Spleen (tissue), 11 donors: ENCODE measurements at regions not wholly inside any gene's neighbourhood (a gene's known extent, or its start where the extent isn't known, plus 50 kb on each side); places are given as distances from the start of the nearest gene placed in this dataset.
A peak's percentile ranks its signal among the peaks of the same experiment; 100 is the strongest.
"Not testable (repeated sequence)": the region's sequence is repeated elsewhere in the genome, so short reads cannot be mapped to it uniquely, and the experiment has no call there.

ENCODE experiments used
- DNase-seq: peaks from one replicate; pipeline ENCODE4 v3.0.0-alpha.2; 2020
- H3K27ac ChIP-seq, 8 donors: fragments of 200-600 bp; sonication (generic) in 7 of 8; 1 replicate in 4 of 8; 2 replicates in 4 of 8; pipeline versions ENCODE4 v1.5.0 to v1.8.0; 2016 to 2021; ENCODE audit warnings: inconsistent platforms in 4 of 8, mild to moderate bottlenecking in 4 of 8, moderate library complexity in 1 of 8
- H3K27me3 ChIP-seq, 7 donors: fragments of 200-600 bp; sonication (generic) in 6 of 7; replicated peaks in 1 of 7; 1 replicate in 4 of 7; 2 replicates in 3 of 7; pipeline versions ENCODE4 v1.5.0 to v1.8.0; 2016 to 2021; ENCODE audit warnings: inconsistent platforms in 3 of 7, mild to moderate bottlenecking in 1 of 7
- H3K36me3 ChIP-seq, 6 donors: fragments of 200-600 bp; sonication (generic) in 5 of 6; 1 replicate in 4 of 6; 2 replicates in 2 of 6; pipeline versions ENCODE4 v1.5.0 to v1.8.0; 2016 to 2021; ENCODE audit warnings: inconsistent platforms in 2 of 6
- H3K4me1 ChIP-seq, 6 donors: fragments of 200-600 bp; sonication (generic) in 5 of 6; 1 replicate in 3 of 6; 2 replicates in 3 of 6; pipeline versions ENCODE4 v1.5.0 to v1.8.0; 2016 to 2021; ENCODE audit warnings: inconsistent platforms in 3 of 6
- H3K4me3 ChIP-seq, 8 donors: fragments of 200-600 bp; sonication (generic) in 7 of 8; 1 replicate in 4 of 8; 2 replicates in 4 of 8; pipeline versions ENCODE4 v1.5.0 to v1.8.0; 2016 to 2021; ENCODE audit warnings: inconsistent platforms in 4 of 8, mild to moderate bottlenecking in 4 of 8, moderate library complexity in 2 of 8
- H3K9me3 ChIP-seq, 8 donors: fragments of 200-600 bp; sonication (generic) in 7 of 8; 1 replicate in 4 of 8; 2 replicates in 4 of 8; pipeline versions ENCODE4 v1.5.0 to v1.8.0; 2016 to 2021; ENCODE audit warnings: inconsistent platforms in 4 of 8
- CTCF ChIP-seq, 11 experiments: fragments of 200-600 bp in 7 of 11; fragments of 450-650 bp in 4 of 11; sonication (generic) in 4 of 11; IDR thresholded peaks in 8 of 11; conservative IDR thresholded peaks in 3 of 11; 1 replicate in 7 of 11; 2 replicates in 4 of 11; pipeline versions ENCODE4 v1.4.0 to v1.8.0; 2016 to 2021; ENCODE audit warnings: antibody characterized with exemption in 11 of 11, inconsistent platforms in 4 of 11, mild to moderate bottlenecking in 1 of 11
- POLR2A ChIP-seq, 3 donors: fragments of 450-650 bp; IDR thresholded peaks; one replicate each; pipeline ENCODE4 v1.5.1; 2017; ENCODE audit warnings: antibody characterized with exemption in 3 of 3, mild to moderate bottlenecking in 1 of 3
- POLR2AphosphoS5 ChIP-seq, 3 donors: sonication (generic); formaldehyde crosslinking; IDR thresholded peaks; one replicate each; pipeline ENCODE4 v1.5.1; 2017; ENCODE audit warnings: antibody characterized with exemption in 3 of 3
- WGBS, 5 donors: extraction: QIAGEN DNeasy Blood & Tissue Kit in 3 of 5; methylation state at CpG; one replicate each; pipeline versions ENCODE4 v1.1.5 to v1.1.7; 2013 to 2018; 5-methylcytosine and 5-hydroxymethylcytosine counted together
- intact Hi-C: fragments of 100-400 bp; cut with DNase I; formaldehyde crosslinking; loops from one replicate; pipeline ENCODE4 v1.15.0; 2023; ENCODE audit warnings: low total_unique reads
- donor health status: healthy with polysubstance abuse.
- donor health status: DM: no; HTN: no; CAD: no; lungs with moderate emphysema.
- donor health status: DM: no; HTN: no; CAD: no.
- donor health status: Bipolar disorder and iron deficiency.
- donor health status: healthy.
- donor health status: DM: no; HTN: no; CAD: no.
- donor health status: DM: yes; HTN: yes; CAD: no.

GRCh38 chr11:134658481-134659225, 246.6 kb upstream of the B3GAT1 start:
- Histone ChIP-seq H3K9me3 (peaks cover 0 to 12% (median 2%) of the 10 kb centered on the region in 8 donors), H3K27ac (no peak overlapping the region), H3K4me3 (no peak overlapping the region), H3K36me3 (no peaks in the 10 kb centered on the region), H3K4me1 (no peaks in the 10 kb centered on the region), H3K27me3 (peaks cover 0 to 20% (median 9%) of the 10 kb centered on the region in 7 donors)
- 74 to 84% (median 77%) methylated on average over 3 to 4 of the region's 4 CpGs for WGBS, 5 donors
- no peak for DNase-seq
- intact Hi-C loops, result no loop called here
- TF ChIP-seq POLR2A (IDR thresholded peaks at IDR 0.05) (no peak), POLR2AphosphoS5 (IDR thresholded peaks at IDR 0.05) (no peak), CTCF (IDR thresholded peaks at IDR 0.05 in 8 of 11, conservative IDR thresholded peaks at IDR 0.05 in 3 of 11) (no peak)

GRCh38 chr11:134657631-134658030, 245.6 kb upstream of the B3GAT1 start:
- peaks cover 0 to 12% (median 2%) of the 10 kb centered on the region in 8 donors for H3K9me3 ChIP-seq
- WGBS, 5 donors, result 68 to 82% (median 77%) methylated on average over 6 of the region's 6 CpGs
- no peak overlapping the region for H3K4me3 ChIP-seq
- no peak for DNase-seq
- intact Hi-C loops, result no loop called here
- H3K36me3 ChIP-seq, result no peaks in the 10 kb centered on the region
- H3K27me3 ChIP-seq, result peaks cover 0 to 28% (median 10%) of the 10 kb centered on the region in 7 donors
- H3K4me1 ChIP-seq, result no peaks in the 10 kb centered on the region
- H3K27ac ChIP-seq, result no peak overlapping the region
- TF ChIP-seq POLR2AphosphoS5 (IDR thresholded peaks at IDR 0.05) (no peak), CTCF (IDR thresholded peaks at IDR 0.05 in 8 of 11, conservative IDR thresholded peaks at IDR 0.05 in 3 of 11) (no peak), POLR2A (IDR thresholded peaks at IDR 0.05) (no peak)

DNA sequence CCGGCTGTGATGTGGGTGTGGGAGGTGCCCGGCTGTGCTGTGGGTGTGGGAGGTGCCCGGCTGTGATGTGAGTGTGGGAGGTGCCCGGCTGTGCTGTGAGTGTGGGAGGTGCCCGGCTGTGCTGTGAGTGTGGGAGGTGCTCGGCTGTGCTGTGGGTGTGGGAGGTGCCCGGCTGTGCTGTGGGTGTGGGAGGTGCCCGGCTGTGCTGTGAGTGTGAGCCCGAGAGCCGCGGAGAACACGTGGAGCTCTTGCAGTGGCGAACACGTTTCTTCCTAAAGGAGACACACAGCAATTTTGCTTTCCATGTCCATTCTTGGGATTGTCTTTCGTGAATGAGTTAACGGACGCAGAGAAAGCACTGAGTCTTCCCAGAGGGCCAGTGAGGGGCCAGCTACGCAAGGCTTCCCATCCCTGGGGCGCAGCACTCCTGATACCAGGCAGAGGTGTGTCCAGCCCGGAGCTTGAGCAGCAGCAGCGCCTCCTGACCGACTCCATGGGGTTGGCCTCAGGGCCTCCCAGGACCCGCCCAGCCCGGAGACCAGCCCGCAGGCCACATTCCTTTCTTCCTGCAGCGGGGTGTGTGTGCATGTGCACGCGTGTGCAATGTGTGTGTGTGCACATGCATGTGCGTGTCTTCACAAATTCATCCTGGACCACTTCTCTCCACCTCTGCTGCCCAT, 245.0 kb upstream of the B3GAT1 start:
- intact Hi-C loops, result no loop called here

GRCh38 chr11:134656086-134656840, 244.2 kb upstream of the B3GAT1 start:
- Histone ChIP-seq H3K9me3 (peaks cover 0 to 12% (median 2%) of the 10 kb centered on the region in 8 donors), H3K27me3 (peaks cover 0 to 34% (median 10%) of the 10 kb centered on the region in 7 donors)
- 86 to 91% (median 90%) methylated on average over 25 to 29 of the region's 29 CpGs for WGBS, 5 donors
- H3K4me1 ChIP-seq, intact Hi-C loops, H3K27ac ChIP-seq, H3K36me3 ChIP-seq, H3K4me3 ChIP-seq, DNase-seq: not testable (repeated sequence)

More for the DNA sequence above, 245.0 kb upstream of the B3GAT1 start:
- Histone ChIP-seq H3K36me3 (no peaks in the 10 kb centered on the region), H3K9me3 (peaks cover 0 to 12% (median 2%) of the 10 kb centered on the region in 8 donors), H3K27ac (no peak overlapping the region), H3K4me3 (no peak overlapping the region), H3K4me1 (no peaks in the 10 kb centered on the region), H3K27me3 (peaks cover 0 to 34% (median 10%) of the 10 kb centered on the region in 7 donors)
- TF ChIP-seq POLR2A (IDR thresholded peaks at IDR 0.05) (no peak), CTCF (IDR thresholded peaks at IDR 0.05 in 8 of 11, conservative IDR thresholded peaks at IDR 0.05 in 3 of 11) (no peak), POLR2AphosphoS5 (IDR thresholded peaks at IDR 0.05) (no peak)
- DNase-seq, result peak; percentile 69
- WGBS, 5 donors, result 81 to 88% (median 84%) methylated on average over 29 of the region's 29 CpGs
